ENCODE measurements at regions not wholly inside any gene's neighbourhood (a gene's known extent, or its start where the extent isn't known, plus 50 kb on each side); places are given as distances from the start of the nearest gene placed in this dataset.

- Mint-ChIP-seq H3K9me3 (ENCODE audit: low read depth) (peaks cover 4% of the 10 kb centered on the region), H3K36me3 (ENCODE audit: insufficient read depth) (no peaks in the 10 kb centered on the region), H3K27ac (no peak overlapping the region), H3K27me3 (no peaks in the 10 kb centered on the region), H3K4me3 (ENCODE audit: low read depth) (no peak overlapping the region), H3K4me1 (ENCODE audit: low read depth) (peaks cover 4% of the 10 kb centered on the region)
- no peak for DNase-seq (ENCODE audit: low spot score, unreplicated experiment)
- TF ChIP-seq CTCF (IDR thresholded peaks at IDR 0.05; ENCODE audit: unreplicated experiment): no peak
These were observed 160.4 kb upstream of the SPACA1 start for GRCh38 chr6:87887266-87887665.

GRCh38 chr6:87884203-87884602 is 163.4 kb upstream of the SPACA1 start:
- TF ChIP-seq CTCF (IDR thresholded peaks at IDR 0.05; ENCODE audit: unreplicated experiment): no peak
- no peaks in the 10 kb centered on the region for H3K27me3 Mint-ChIP-seq
- no peaks in the 10 kb centered on the region for H3K36me3 Mint-ChIP-seq (ENCODE audit: insufficient read depth)
- no peak overlapping the region for H3K27ac Mint-ChIP-seq
- no peak overlapping the region for H3K4me3 Mint-ChIP-seq (ENCODE audit: low read depth)
- H3K4me1 Mint-ChIP-seq (ENCODE audit: low read depth): peaks cover 13% of the 10 kb centered on the region
- DNase-seq (ENCODE audit: low spot score, unreplicated experiment): no peak
- H3K9me3 Mint-ChIP-seq (ENCODE audit: low read depth): peaks cover 9% of the 10 kb centered on the region

- H3K27ac Mint-ChIP-seq: no peak overlapping the region
These were observed 166.2 kb upstream of the SPACA1 start for GRCh38 chr6:87881342-87881895.

GRCh38 chr6:87879132-87879861 is 168.3 kb upstream of the SPACA1 start:
- Mint-ChIP-seq H3K27me3 (no peaks in the 10 kb centered on the region), H3K36me3 (ENCODE audit: insufficient read depth) (no peaks in the 10 kb centered on the region), H3K4me3 (ENCODE audit: low read depth) (no peak overlapping the region), H3K9me3 (ENCODE audit: low read depth) (peaks cover 9% of the 10 kb centered on the region), H3K27ac (no peak overlapping the region), H3K4me1 (ENCODE audit: low read depth) (peaks cover 9% of the 10 kb centered on the region)
- TF ChIP-seq CTCF (IDR thresholded peaks at IDR 0.05; ENCODE audit: unreplicated experiment): no peak
- no peak for DNase-seq (ENCODE audit: low spot score, unreplicated experiment)

More at GRCh38 chr6:87881342-87881895, 166.2 kb upstream of the SPACA1 start:
- Mint-ChIP-seq H3K36me3 (ENCODE audit: insufficient read depth) (no peaks in the 10 kb centered on the region), H3K4me3 (ENCODE audit: low read depth) (no peak overlapping the region), H3K9me3 (ENCODE audit: low read depth) (peaks cover 9% of the 10 kb centered on the region), H3K27me3 (no peaks in the 10 kb centered on the region), H3K4me1 (ENCODE audit: low read depth) (peaks cover 9% of the 10 kb centered on the region)
- DNase-seq (ENCODE audit: low spot score, unreplicated experiment): no peak
- TF ChIP-seq CTCF (IDR thresholded peaks at IDR 0.05; ENCODE audit: unreplicated experiment): no peak

- Mint-ChIP-seq H3K27me3 (peaks cover 4% of the 10 kb centered on the region), H3K36me3 (ENCODE audit: insufficient read depth) (no peaks in the 10 kb centered on the region), H3K4me1 (ENCODE audit: low read depth) (peaks cover 6% of the 10 kb centered on the region), H3K27ac (no peak overlapping the region), H3K4me3 (ENCODE audit: low read depth) (no peak overlapping the region), H3K9me3 (ENCODE audit: low read depth) (no peaks in the 10 kb centered on the region)
- TF ChIP-seq CTCF (IDR thresholded peaks at IDR 0.05; ENCODE audit: unreplicated experiment): no peak
- DNase-seq (ENCODE audit: low spot score, unreplicated experiment): no peak
These were observed 171.9 kb upstream of the SPACA1 start for GRCh38 chr6:87875781-87876180.
